HFFc6 (cell line): ENCODE measurements at regions not wholly inside any gene's neighbourhood (a gene's known extent, or its start where the extent isn't known, plus 50 kb on each side); places are given as distances from the start of the nearest gene placed in this dataset.

ENCODE experiments used
- DNase-seq: peaks from one replicate; pipeline ENCODE4 v3.0.0-alpha.2; 2018
- H3K27ac Mint-ChIP-seq: 2 replicates; pipeline ENCODE4 v1.8.0; 2020; ENCODE audit warnings: mild to moderate bottlenecking, mixed read lengths
- H3K27me3 Mint-ChIP-seq: 2 replicates; pipeline ENCODE4 v1.8.0; 2021; ENCODE audit warnings: mild to moderate bottlenecking, moderate library complexity, mixed read lengths; ENCODE audit not compliant: insufficient read depth
- H3K36me3 Mint-ChIP-seq: 2 replicates; pipeline ENCODE4 v1.8.0; 2021; ENCODE audit warnings: low read depth, mixed read lengths
- H3K4me1 Mint-ChIP-seq: 2 replicates; pipeline ENCODE4 v1.8.0; 2020; ENCODE audit warnings: low read depth, mixed read lengths
- H3K4me3 Mint-ChIP-seq: 2 replicates; pipeline ENCODE4 v1.8.0; 2020; ENCODE audit warnings: mild to moderate bottlenecking, moderate library complexity, mixed read lengths
- H3K9me3 Mint-ChIP-seq: 2 replicates; pipeline ENCODE4 v1.8.0; 2020; ENCODE audit warnings: mild to moderate bottlenecking, mixed read lengths
- TF ChIP-seq, protein P1 (sequence below): fragments of 200-600 bp; sonication (generic); IDR thresholded peaks from 2 replicates; pipeline ENCODE4 v1.5.0; 2021; ENCODE audit warnings: antibody characterized with exemption, mild to moderate bottlenecking

DNA sequence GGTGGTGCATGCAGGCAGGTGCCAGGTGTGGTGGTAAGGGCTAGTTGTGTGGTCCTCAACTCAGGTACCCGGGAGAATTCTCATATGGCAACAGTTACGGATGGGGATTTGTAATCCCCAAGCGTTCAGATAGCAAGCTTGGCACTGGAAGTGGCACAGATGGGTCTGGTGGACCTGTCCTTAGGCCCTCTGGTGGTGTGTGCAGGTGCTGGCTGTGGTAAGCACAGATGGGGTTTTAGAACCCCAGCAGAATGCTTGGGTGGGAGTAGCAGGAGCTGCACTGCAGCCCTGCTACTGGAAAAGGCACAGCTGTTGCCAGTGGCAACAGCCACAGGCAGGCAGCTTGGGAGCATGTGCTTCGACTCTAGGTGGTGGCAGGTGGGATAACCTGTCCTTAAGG is 948.2 kb upstream of the FAM98A start:
- no peak overlapping the region for H3K27ac Mint-ChIP-seq
- TF ChIP-seq, protein P1, sequence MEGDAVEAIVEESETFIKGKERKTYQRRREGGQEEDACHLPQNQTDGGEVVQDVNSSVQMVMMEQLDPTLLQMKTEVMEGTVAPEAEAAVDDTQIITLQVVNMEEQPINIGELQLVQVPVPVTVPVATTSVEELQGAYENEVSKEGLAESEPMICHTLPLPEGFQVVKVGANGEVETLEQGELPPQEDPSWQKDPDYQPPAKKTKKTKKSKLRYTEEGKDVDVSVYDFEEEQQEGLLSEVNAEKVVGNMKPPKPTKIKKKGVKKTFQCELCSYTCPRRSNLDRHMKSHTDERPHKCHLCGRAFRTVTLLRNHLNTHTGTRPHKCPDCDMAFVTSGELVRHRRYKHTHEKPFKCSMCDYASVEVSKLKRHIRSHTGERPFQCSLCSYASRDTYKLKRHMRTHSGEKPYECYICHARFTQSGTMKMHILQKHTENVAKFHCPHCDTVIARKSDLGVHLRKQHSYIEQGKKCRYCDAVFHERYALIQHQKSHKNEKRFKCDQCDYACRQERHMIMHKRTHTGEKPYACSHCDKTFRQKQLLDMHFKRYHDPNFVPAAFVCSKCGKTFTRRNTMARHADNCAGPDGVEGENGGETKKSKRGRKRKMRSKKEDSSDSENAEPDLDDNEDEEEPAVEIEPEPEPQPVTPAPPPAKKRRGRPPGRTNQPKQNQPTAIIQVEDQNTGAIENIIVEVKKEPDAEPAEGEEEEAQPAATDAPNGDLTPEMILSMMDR = no peak
- no peak for DNase-seq
- H3K4me3 Mint-ChIP-seq = no peak overlapping the region
- H3K27me3 Mint-ChIP-seq = no peaks in the 10 kb centered on the region; the same call in 1 of the 2 replicates
- peaks cover 45% of the 10 kb centered on the region for H3K9me3 Mint-ChIP-seq
- H3K4me1 Mint-ChIP-seq = no peaks in the 10 kb centered on the region
- H3K36me3 Mint-ChIP-seq = 0 out of 2 replicates have a peak, but pooled peaks cover 5% of the 10 kb centered on the region

DNA sequence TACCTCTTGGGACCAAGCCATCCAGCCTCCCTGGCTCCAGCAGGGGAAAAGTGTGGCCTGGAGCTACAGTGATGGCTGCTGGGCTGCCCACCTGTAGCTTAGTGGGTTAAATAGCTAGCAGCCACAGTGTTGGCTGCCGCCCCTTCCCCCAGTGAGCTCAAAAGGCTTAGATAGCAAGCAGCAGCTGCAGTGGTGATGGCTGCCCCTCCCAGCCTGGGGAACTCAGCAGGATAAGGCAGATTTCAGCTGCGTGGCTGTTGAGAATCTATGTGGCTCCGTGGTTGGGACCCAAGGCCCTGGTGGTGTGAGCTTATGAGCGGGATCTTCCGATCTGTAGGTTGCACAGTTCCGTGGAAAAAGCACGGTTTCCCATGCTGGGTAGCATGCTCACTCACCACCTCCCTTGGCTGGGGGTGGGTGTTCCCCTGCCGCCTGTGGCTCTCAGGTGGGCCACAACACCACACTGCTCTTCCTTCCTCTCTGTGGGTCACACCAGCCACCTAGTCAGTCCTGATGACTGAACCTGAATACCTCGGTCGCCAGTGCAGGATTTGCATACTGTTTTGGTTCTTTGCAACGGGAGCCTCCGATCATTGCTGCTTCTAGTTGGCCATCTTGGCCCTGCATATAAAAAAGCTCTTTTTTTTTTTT is 946.5 kb upstream of the FAM98A start:
- no peak overlapping the region for H3K27ac Mint-ChIP-seq
- H3K4me3 Mint-ChIP-seq = no peak overlapping the region
- no peaks in the 10 kb centered on the region for H3K4me1 Mint-ChIP-seq
- H3K36me3 Mint-ChIP-seq = 0 out of 2 replicates have a peak, but pooled peaks cover 5% of the 10 kb centered on the region
- TF ChIP-seq, protein P1 = no peak
- H3K9me3 Mint-ChIP-seq = peaks cover 54% of the 10 kb centered on the region
- H3K27me3 Mint-ChIP-seq = no peaks in the 10 kb centered on the region; the same call in 1 of the 2 replicates
- no peak for DNase-seq

DNA sequence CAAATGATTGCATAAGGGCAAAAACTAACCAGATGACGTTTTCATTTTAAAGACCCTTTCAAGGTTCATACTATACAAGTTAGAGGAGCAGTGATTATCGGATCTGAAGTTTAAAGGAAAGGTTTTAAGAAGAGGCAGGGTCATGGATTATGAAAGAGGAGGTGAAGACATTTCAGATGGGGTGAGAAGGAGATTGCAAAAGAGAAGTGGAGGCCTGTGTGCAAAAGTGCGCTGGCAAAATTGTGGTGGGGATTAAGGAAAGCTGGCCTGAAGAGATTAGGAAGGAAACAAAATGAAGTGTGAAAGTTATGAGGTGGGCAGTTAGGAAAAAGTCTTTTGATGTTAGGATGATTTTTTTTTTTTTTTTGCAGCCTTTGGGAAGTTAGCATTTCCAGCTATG is 935.7 kb upstream of the FAM98A start:
- no peaks in the 10 kb centered on the region for H3K27me3 Mint-ChIP-seq
- no peaks in the 10 kb centered on the region; the same call in 1 of the 2 replicates for H3K36me3 Mint-ChIP-seq
- no peak overlapping the region for H3K27ac Mint-ChIP-seq
- no peaks in the 10 kb centered on the region for H3K4me1 Mint-ChIP-seq
- TF ChIP-seq, protein P1 = no peak
- H3K9me3 Mint-ChIP-seq = peaks cover 24% of the 10 kb centered on the region
- DNase-seq = no peak
- H3K4me3 Mint-ChIP-seq = no peak overlapping the region

DNA sequence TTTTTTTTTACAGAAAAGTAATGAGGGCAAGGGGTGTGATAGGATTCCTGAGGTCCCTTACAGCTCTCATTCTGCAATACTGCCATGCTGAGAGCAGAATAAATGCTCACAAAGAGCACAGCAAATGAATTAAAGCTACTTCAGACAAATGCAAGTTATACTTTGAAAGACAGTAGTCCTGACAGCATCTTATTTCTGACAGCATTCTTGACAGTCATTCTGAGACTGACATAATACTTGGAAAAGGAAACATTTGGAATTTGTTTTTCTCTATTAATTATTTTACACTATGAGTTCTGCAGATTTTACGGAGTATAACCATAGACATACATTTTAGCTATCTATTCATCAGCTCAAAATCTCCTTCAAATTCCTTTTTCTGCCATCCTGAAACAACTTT is 935.2 kb upstream of the FAM98A start:
- Mint-ChIP-seq H3K9me3 (peaks cover 26% of the 10 kb centered on the region), H3K27ac (no peak overlapping the region), H3K36me3 (no peaks in the 10 kb centered on the region; the same call in 1 of the 2 replicates), H3K4me3 (no peak overlapping the region), H3K27me3 (no peaks in the 10 kb centered on the region), H3K4me1 (no peaks in the 10 kb centered on the region)
- TF ChIP-seq, protein P1 = no peak
- DNase-seq = no peak

DNA sequence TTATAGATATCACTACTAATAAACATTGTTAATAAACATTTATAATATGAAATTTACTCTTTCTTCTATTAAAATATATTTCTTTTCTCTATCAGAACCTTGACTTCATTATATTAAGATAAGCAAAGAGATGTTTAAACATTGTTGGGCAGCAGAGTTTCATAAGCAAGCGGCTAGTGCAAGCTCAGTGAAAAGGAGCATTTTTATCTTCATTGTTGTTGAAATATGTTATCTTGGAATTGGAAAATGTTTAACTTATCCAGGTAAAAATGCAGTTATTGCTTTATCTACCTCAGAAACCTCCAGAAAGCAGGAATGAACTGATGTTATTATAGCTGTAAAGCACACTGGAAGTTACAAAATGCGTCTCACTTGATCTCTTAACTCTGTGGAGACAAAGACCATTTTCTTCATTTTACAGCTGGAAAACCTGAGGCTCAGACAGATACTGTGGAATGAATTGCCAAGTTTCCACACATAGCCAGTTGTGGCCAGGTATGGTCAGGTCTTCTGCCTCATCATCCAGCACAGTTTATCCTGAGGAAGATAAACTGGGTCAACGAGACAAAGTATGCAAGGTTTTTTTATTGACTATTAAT is 934.6 kb upstream of the FAM98A start:
- Mint-ChIP-seq H3K36me3 (no peaks in the 10 kb centered on the region; the same call in 1 of the 2 replicates), H3K27ac (no peak overlapping the region), H3K27me3 (no peaks in the 10 kb centered on the region), H3K4me1 (no peaks in the 10 kb centered on the region), H3K4me3 (no peak overlapping the region), H3K9me3 (peaks cover 21% of the 10 kb centered on the region)
- TF ChIP-seq, protein P1 = no peak
- DNase-seq = no peak
